Hematopoietic multipotent progenitor cell treated with erythropoietin and hydrocortisone succinate and interleukin-3 and kit ligand, for 15 days (in vitro differentiated cells): ENCODE measurements at regions not wholly inside any gene's neighbourhood (a gene's known extent, or its start where the extent isn't known, plus 50 kb on each side); places are given as distances from the start of the nearest gene placed in this dataset.
"Not testable (repeated sequence)": the region's sequence is repeated elsewhere in the genome, so short reads cannot be mapped to it uniquely, and the experiment has no call there.

Experiments used
- DNase-seq: peaks from one replicate; pipeline ENCODE4 v3.0.0-alpha.2; 2015; ENCODE audit warnings: low spot score

GRCh38 chr6:8361259-8361658, 74.1 kb downstream of the SLC35B3 start:
- no peak for DNase-seq

GRCh38 chr6:8352966-8353340, 82.4 kb downstream of the SLC35B3 start:
- no peak for DNase-seq

- DNase-seq, result no peak
Measured at GRCh38 chr6:8352335-8352965, 82.9 kb downstream of the SLC35B3 start.

GRCh38 chr6:8343600-8343999, 91.7 kb downstream of the SLC35B3 start:
- no peak for DNase-seq

DNA sequence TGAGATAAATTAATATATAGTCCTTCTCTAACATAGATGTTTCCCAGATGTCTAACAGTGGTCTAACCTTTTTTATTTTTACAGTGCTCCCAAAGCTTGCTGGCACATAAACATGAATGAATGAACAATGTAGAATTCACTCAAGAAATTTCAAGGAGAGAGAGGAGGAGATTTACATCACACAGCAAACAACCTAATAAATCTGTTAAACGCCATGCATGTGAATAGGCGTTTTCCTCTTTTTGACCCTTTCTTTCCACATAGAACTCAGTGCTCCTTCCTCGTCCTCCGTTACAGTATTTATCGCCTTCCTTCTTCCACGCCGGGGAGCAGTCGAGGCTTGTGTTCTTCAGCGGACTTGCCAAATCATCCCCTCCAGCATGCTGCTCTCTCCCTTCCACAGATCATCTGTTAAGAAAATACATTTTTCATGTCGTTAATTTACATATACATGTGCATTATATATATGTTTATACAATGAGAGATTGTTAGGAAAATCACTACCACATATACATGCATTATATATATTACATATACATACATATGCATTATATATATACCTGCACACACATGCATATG, 93.0 kb downstream of the SLC35B3 start:
- no peak for DNase-seq

DNA sequence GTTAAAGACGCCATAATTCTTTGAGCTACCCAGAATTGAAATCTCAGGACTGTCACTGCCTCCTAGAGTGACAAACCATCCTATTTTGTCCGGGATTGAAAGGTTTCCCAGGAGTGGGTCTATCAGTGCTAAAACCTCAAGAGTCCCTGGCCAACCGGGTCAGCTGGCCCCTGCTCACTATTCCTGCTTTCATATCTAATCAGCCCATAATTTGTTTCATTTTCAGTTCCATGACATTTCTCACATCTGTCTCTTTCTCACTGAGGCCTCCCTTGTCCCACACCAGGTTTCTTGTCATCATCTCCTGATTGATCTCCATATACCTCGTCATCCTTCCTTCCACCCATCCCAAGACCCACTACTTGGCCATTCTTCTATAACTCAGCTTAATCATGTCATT, 98.2 kb downstream of the SLC35B3 start:
- no peak for DNase-seq

- no peak for DNase-seq
Measured at GRCh38 chr6:8336406-8337057, 98.8 kb downstream of the SLC35B3 start.

DNA sequence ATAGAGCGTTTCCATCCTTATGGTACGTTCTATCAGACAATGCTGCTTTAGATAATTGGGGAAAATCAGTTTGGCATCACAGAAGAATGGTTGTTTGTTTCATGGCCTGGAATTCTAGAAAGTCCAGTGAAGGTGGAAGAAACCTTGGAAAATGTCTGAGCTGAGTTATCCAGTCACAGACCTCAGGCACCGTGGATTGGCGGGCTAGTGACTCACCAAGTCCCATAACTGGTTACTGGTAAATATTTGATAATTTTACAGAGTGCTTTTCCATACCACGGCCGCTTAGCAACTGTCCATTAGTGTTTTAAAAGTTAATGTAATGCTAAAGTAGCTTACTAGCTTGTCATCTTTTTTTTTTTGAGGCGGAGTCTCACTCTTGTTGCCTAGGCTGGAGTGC, 99.4 kb downstream of the SLC35B3 start:
- no peak for DNase-seq

- DNase-seq, result no peak
Measured at GRCh38 chr6:8335381-8335780, 100.0 kb downstream of the SLC35B3 start.

DNA sequence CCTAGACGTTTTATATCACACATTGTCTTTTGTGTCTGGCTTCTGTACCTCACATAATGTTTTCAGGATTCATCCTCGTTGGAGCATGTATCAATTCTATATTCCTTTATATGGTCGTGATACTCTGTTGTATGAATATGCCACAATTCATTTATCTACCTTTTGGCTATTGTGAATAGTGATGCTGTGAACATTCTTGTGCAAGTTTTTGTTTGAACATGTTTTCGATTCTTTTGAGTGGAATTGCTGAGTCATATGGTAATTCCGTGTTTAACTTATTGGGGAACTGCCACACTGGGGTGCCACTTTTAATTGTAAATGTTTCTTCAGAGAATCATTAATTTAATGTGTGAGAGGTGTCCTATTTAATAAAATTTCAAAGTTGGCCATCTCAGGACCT, 101.2 kb downstream of the SLC35B3 start:
- DNase-seq, result no peak

- DNase-seq, result no peak
Measured at GRCh38 chr6:8329562-8329961, 105.8 kb downstream of the SLC35B3 start.

DNA sequence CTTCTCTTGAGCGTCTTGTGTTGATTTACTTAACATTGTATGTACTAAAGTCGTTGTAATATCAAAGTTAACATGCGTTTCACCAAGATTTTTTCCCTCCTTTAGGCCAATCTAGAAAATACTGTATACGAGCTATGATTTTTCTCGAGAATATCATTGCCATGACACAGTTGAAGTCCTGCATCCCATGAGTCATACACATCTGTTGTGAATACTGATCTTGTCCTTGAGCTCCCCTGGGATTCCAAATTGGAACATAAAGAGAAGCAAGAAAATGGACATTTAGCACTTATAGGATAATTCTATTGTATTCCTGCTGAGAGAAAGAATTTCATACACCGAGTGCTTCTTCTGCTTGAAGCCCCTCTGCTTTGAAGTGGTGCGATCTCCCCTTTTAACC, 109.6 kb downstream of the SLC35B3 start:
- no peak for DNase-seq

DNA sequence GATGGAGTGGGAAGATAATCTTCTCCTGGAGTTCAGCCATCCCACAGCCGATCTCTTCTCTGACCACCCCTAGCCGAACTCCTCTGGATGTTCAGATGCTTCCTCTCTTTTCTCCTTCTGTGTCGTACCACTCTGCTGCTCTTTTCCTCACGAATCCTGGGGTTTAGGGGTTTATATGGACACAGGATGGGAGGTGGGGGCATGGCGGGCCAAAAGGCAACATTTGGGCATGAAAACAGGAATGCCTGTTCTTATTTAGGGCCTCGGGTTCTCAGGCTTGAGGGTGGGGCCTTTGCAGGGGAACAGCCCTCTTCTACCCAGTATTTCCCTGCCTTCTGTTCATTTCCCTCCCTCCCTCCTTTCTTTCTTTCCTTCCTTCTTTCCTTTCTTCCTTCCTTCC, 112.7 kb downstream of the SLC35B3 start:
- DNase-seq, result no peak

GRCh38 chr6:8321671-8322404, 113.5 kb downstream of the SLC35B3 start:
- no peak for DNase-seq

GRCh38 chr6:8315154-8315553, 120.2 kb downstream of the SLC35B3 start:
- DNase-seq, result no peak

GRCh38 chr6:8301502-8301901, 133.8 kb downstream of the SLC35B3 start:
- no peak for DNase-seq

DNA sequence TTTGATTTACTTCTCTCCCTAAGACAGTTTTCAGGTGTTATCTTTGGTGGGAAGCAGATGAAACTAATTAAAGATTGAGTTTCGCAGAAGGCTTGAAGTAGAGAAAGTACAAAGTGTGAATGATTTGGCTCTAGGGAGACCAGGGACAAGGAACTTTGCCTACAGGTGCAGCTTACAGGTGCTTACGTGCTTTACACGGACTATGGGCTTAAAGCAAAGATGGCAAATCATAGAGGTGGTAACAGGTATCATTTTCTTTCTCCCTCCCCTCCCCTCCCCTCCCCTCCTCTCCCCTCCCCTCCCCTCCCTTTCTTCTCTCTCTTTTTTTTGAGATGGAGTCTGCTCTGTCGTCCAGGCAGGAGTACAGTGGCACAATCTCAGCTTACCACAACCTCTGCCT, 136.3 kb downstream of the SLC35B3 start:
- no peak for DNase-seq

DNA sequence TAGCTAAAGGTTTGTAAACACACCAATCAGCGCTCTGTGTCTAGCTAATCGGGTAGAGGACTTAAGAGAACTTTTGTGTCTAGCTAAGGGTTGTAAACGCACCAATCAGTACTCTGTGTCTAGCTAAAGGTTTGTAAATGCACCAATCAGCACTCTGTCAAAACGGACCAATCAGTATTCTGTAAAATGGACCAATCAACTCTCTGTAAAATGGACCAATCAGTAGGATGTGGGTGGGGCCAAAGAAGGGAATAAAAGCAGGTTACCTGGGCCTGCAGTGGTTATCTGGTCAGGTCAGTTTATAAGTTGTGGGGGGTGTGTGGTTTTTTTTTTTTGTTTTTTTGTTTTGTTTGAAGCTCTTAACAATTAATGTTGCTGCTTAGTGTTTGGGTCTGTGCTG, 152.4 kb downstream of the SLC35B3 start:
- DNase-seq, result not testable (repeated sequence)

GRCh38 chr6:8282380-8282779, 153.0 kb downstream of the SLC35B3 start:
- DNase-seq, result no peak

GRCh38 chr6:8279041-8279805, 156.1 kb downstream of the SLC35B3 start:
- no peak for DNase-seq

DNA sequence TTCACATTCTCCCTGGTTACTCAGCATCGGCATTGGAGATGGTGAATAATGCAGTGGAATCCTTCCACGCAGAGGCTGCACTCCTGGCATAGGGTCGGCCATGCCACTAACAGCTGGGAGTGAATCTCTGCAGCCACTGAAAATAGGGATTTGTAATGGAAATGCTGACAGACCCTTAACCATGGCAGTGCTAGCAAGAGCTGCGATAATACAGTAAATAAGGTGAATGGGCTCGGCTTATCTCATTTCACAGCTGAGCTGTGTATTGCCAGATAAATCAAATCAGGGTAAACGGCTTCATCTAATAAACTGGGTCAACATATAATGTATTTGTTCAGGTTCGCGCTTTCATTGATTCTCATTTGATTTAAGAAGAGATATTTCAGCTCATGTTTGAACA, 156.8 kb downstream of the SLC35B3 start:
- no peak for DNase-seq

DNA sequence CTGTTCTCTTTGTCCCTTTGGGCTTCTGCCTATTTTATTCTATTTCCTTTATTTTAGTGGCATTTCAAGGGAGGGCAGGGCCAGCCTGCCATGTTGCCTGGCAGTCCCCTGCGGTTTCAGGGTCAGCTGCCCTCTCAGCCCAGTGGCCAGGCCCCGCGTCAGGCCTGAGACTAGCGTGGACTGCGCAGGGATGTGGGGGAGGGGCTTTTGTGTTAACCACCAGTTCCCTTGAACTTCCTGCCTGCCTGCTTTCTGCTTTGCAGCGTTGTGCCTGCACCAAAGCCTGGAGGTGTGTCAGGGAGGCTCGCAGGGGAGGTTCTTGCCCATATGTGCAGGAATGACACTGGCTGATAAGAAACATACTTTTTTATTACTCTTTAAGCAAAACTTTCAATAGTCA, 157.6 kb downstream of the SLC35B3 start:
- DNase-seq, result no peak
